Keratinocyte (primary cell): ENCODE measurements at regions not wholly inside any gene's neighbourhood (a gene's known extent, or its start where the extent isn't known, plus 50 kb on each side); places are given as distances from the start of the nearest gene placed in this dataset.

ENCODE experiments used
- CTCF ChIP-seq, 3 experiments: IDR thresholded peaks in 1 of 3; conservative IDR thresholded peaks in 1 of 3; optimal IDR thresholded peaks in 1 of 3; 2 replicates in 2 of 3; 3 replicates in 1 of 3; pipeline versions ENCODE3 to v1.5.1; 2011; ENCODE audit warnings: low read length in 3 of 3, mild to moderate bottlenecking in 3 of 3, moderate library complexity in 2 of 3, control low read depth in 1 of 3, inconsistent platforms in 1 of 3; ENCODE audit not compliant: insufficient read depth in 2 of 3; ENCODE audit errors: extremely low read depth in 1 of 3
- EZH2 ChIP-seq: IDR thresholded peaks from one replicate; pipeline ENCODE4 v1.6.1; 2012; ENCODE audit warnings: inconsistent platforms, mild to moderate bottlenecking, low read length, moderate library complexity

- no peak for TF ChIP-seq CTCF (optimal IDR thresholded peaks at IDR 0.05 in 1 of 3, IDR thresholded peaks at IDR 0.05 in 1 of 3, conservative IDR thresholded peaks at IDR 0.05 in 1 of 3; ENCODE audit: extremely low read depth in 1 of 3, insufficient read depth in 2 of 3, low read length in 3 of 3)
- no peak for TF ChIP-seq EZH2
These were observed 401.5 kb downstream of the PPP3CA start for GRCh38 chr4:100945789-100946188.
